Fibroblast of pulmonary artery (primary cell): ENCODE measurements at regions not wholly inside any gene's neighbourhood (a gene's known extent, or its start where the extent isn't known, plus 50 kb on each side); places are given as distances from the start of the nearest gene placed in this dataset.
A peak's percentile ranks its signal among the peaks of the same experiment; 100 is the strongest.

Experiments
- DNase-seq: peaks from one replicate; pipeline ENCODE4 v3.0.0-alpha.2; 2010; ENCODE audit warnings: low read depth
- H3K4me3 ChIP-seq: replicated peaks from 2 replicates; pipeline ENCODE4 v1.5.1; 2011; ENCODE audit warnings: low read depth, mild to moderate bottlenecking, control low read depth, low read length, moderate library complexity
- TF ChIP-seq, protein P1 (sequence below): IDR thresholded peaks from 2 replicates; pipeline ENCODE4 v1.5.1; 2011; ENCODE audit warnings: mild to moderate bottlenecking, control low read depth, low read length, inconsistent platforms; ENCODE audit errors: missing control alignments

DNA sequence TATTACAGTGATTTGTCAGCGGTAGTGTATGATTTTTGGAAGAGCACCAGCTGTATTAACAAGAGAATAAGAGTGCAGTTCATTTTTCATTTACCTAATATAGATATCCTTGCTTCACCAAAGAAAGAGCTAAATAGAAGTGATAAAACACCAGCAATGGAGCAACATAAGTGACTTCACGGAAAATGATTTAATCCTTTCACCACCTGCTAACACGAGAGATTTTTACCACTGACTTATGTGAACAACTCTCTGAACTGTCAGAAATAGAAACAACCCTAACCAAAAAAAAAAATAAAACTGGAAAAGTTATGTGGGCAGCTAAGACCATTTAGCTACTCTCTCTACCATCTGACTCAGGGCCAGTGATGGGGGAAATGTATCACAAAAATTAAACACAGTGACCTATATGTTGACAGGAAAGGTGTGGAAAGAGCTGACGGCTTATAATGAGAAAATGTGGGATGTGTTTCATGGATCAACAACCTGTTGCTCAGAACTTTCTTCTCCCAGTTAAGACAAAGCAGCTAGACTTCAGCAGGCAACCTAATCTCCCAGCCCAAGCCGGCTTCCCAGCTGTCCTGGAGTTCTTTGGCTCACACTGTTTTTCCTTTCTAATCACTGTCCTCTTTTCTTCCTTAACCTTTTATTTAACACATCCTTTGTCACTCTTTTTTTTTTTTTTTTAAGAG, 272.7 kb downstream of the SS18 start:
- TF ChIP-seq, protein P1, sequence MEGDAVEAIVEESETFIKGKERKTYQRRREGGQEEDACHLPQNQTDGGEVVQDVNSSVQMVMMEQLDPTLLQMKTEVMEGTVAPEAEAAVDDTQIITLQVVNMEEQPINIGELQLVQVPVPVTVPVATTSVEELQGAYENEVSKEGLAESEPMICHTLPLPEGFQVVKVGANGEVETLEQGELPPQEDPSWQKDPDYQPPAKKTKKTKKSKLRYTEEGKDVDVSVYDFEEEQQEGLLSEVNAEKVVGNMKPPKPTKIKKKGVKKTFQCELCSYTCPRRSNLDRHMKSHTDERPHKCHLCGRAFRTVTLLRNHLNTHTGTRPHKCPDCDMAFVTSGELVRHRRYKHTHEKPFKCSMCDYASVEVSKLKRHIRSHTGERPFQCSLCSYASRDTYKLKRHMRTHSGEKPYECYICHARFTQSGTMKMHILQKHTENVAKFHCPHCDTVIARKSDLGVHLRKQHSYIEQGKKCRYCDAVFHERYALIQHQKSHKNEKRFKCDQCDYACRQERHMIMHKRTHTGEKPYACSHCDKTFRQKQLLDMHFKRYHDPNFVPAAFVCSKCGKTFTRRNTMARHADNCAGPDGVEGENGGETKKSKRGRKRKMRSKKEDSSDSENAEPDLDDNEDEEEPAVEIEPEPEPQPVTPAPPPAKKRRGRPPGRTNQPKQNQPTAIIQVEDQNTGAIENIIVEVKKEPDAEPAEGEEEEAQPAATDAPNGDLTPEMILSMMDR: no peak
- DNase-seq: no peak
- H3K4me3 ChIP-seq: no peak overlapping the region

DNA sequence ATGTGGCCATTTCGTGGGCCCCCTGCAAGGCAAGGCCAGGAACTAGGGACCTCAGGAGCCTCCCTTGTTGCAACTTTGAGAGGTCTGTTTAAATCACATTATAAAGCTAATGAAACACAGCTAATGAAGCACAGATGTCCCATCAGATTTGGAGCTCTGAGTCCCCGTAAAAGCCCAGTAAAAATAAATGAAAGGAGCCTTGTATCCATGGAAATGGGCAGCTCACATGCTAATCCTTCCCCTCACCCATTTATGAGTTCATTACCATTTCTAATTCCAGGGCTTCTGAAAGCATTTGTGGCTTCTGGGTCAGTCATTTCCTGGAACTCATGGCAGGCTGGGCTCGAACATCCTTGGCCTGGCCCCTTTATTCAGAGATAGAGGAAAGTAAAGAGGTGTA, 274.8 kb downstream of the SS18 start:
- no peak for DNase-seq
- H3K4me3 ChIP-seq: no peak overlapping the region
- TF ChIP-seq, protein P1: no peak

DNA sequence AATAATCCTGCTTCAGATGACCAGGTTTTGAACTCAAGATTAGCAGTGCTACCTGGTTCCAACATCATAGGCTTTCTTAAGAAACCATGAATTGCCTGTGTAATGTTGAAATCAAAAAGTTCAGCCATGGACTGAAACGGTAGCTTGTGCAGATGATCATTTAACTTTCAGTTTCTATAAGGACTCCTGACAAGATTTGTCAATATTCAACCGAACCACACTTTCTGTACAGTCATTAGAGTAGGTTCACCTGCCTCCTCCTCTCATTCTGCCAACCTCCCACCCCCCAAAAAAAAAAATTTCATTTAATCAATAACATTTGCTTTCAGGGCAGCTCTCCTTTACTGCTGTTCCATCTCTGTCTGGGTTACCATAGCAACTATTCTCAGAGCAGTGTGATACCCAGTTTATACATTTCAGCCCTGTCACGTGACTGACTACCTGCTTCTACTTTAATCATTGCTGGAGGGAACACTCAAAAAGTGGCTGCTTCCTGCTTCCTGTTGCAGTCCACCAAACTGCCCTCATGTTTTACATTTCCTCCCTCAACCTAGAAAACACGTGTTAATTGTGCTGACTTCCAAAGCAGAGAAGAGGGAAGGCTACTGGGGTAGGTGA, 275.5 kb downstream of the SS18 start:
- TF ChIP-seq, protein P1: no peak
- DNase-seq: no peak
- no peak overlapping the region for H3K4me3 ChIP-seq

DNA sequence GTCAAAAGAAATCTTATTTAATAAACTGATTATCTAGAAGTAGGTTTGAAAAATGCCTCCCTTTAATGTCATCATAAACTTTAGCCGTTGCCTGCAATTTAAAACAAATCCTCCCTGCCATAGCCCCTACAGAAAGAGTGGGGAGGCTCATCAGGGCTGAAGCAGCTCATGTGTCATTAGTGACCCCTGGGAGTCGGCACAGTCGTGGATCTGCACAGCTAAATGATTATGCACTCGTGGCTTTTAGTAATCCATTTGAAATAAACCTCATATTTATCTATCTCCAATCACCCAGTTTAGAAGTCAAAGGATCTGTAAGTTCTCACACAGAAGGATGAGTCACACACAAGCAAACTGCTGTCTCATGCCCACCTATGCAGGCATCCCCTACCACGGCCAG, 277.3 kb downstream of the SS18 start:
- no peak for DNase-seq
- H3K4me3 ChIP-seq: no peak overlapping the region
- TF ChIP-seq, protein P1: no peak

DNA sequence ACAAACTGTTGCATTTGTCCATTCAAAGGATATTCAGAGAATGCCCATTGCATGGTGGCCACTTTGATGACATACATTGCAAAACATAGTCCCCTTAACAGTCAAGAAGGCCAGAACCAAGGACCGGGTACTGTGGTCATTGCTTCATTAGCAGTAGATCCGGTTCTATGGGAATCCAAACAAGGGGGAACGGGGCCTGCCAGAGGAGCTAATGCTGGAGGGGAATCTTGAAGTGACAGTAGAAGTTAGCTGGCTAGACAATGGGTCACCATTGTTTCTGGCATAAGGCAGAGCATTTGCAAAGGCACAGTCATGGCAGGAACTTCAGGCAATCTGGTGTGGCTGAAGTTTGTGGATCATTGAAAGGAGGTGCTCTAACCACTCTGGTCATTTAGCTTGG, 279.7 kb downstream of the SS18 start:
- DNase-seq: no peak
- TF ChIP-seq, protein P1: no peak
- no peak overlapping the region for H3K4me3 ChIP-seq

DNA sequence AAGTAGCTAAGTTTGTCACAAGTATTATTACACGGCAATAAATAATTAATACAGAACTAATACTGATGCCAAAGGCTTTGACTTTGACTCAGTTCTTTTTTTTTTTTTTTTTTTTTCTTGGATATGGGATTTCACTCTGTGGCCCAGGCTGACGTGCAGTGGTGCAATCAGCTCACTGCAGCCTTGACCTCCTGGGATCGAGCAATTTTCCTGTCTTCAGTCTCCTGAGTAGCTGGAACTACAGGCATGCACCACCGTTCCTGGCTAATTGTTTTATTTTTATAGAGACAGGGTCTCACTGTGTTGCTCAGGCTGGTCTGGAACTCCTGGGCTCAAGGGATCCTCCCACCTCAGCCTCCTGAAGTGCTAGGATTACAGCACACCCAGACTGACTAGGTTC, 284.5 kb downstream of the SS18 start:
- no peak overlapping the region for H3K4me3 ChIP-seq
- TF ChIP-seq, protein P1: no peak
- DNase-seq: no peak

DNA sequence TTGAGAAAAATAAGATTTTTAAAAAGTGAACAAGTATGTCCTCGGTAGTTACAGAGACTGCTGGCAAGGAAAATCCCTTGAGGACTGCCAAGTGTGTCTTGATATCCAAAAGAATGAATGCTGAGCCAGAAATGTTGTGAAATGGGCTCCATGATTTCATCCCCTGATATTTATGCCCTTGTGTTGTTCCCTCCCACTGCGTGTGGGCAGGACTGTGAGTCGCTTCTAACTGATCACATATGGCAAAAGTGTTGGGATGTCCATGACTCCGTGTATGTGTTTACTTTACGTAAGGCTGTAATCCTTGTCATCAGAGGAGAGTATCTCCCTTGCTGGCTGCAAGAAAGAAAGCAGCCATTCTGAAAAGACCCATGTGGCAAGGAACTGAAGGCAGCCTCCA, 285.1 kb downstream of the SS18 start:
- peak; percentile 69 for DNase-seq
- no peak overlapping the region for H3K4me3 ChIP-seq
- TF ChIP-seq, protein P1: no peak
